H9 (cell line): ENCODE measurements at regions not wholly inside any gene's neighbourhood (a gene's known extent, or its start where the extent isn't known, plus 50 kb on each side); places are given as distances from the start of the nearest gene placed in this dataset.

Experiments used
- DNase-seq: peaks from one replicate; pipeline ENCODE4 v3.0.0-alpha.2; 2017
- H2AFZ ChIP-seq: one replicate; pipeline ENCODE4 v1.6.1; 2013; ENCODE audit warnings: mild to moderate bottlenecking, low read length, control low read depth, moderate library complexity
- H2AK5ac ChIP-seq: 2 replicates; pipeline ENCODE4 v1.6.1; 2013; ENCODE audit warnings: low read length, control low read depth, mixed read lengths; ENCODE audit not compliant: insufficient read length
- H2BK120ac ChIP-seq: one replicate; pipeline ENCODE4 v1.6.1; 2013; ENCODE audit warnings: low read depth, mild to moderate bottlenecking, low read length, control low read depth, inconsistent platforms; ENCODE audit not compliant: poor library complexity, severe bottlenecking
- H2BK12ac ChIP-seq: 2 replicates; pipeline ENCODE4 v1.6.1; 2013; ENCODE audit warnings: low read length, control low read depth, mixed read lengths, low read depth; ENCODE audit not compliant: insufficient read length
- H2BK15ac ChIP-seq: 2 replicates; pipeline ENCODE4 v1.6.1; 2013; ENCODE audit warnings: low read depth, low read length, control low read depth
- H2BK20ac ChIP-seq: one replicate; pipeline ENCODE4 v1.6.1; 2013; ENCODE audit warnings: low read depth, mild to moderate bottlenecking, low read length, control low read depth, inconsistent platforms; ENCODE audit not compliant: poor library complexity, severe bottlenecking
- H2BK5ac ChIP-seq: 2 replicates; pipeline ENCODE4 v1.6.1; 2013; ENCODE audit warnings: low read length, control low read depth, mixed read lengths; ENCODE audit not compliant: insufficient read length
- H3K14ac ChIP-seq: 2 replicates; pipeline ENCODE4 v1.6.1; 2013; ENCODE audit warnings: low read length, control low read depth; ENCODE audit not compliant: insufficient read depth
- H3K18ac ChIP-seq: 2 replicates; pipeline ENCODE4 v1.6.1; 2013; ENCODE audit warnings: low read depth, mild to moderate bottlenecking, mixed read lengths, low read length, control low read depth; ENCODE audit not compliant: insufficient read length
- H3K23ac ChIP-seq: 2 replicates; pipeline ENCODE4 v1.6.1; 2013; ENCODE audit warnings: low read length, control low read depth, mixed read lengths, low read depth; ENCODE audit not compliant: insufficient read length
- H3K23me2 ChIP-seq: 2 replicates; pipeline ENCODE4 v1.6.1; 2013; ENCODE audit warnings: low read depth, mild to moderate bottlenecking, mixed read lengths, low read length, control low read depth; ENCODE audit not compliant: insufficient read length, poor library complexity, severe bottlenecking
- H3K27ac ChIP-seq: 2 replicates; pipeline ENCODE4 v1.5.1; 2013; ENCODE audit warnings: low read length, control low read depth, mixed read lengths, low read depth; ENCODE audit not compliant: insufficient read length
- H3K27me3 ChIP-seq: 2 replicates; pipeline ENCODE4 v1.6.1; 2013; ENCODE audit warnings: low read length, control low read depth, inconsistent platforms; ENCODE audit not compliant: insufficient read depth
- H3K4ac ChIP-seq: 2 replicates; pipeline ENCODE4 v1.6.1; 2013; ENCODE audit warnings: low read depth, mild to moderate bottlenecking, control low read depth, inconsistent platforms, low read length, moderate library complexity
- H3K4me1 ChIP-seq: 2 replicates; pipeline ENCODE4 v1.6.1; 2013; ENCODE audit warnings: low read length, control low read depth, inconsistent platforms; ENCODE audit not compliant: insufficient read depth
- H3K4me2 ChIP-seq: 2 replicates; pipeline ENCODE4 v1.6.1; 2013; ENCODE audit warnings: low read length, control low read depth, mixed read lengths; ENCODE audit not compliant: insufficient read length, insufficient read depth
- H3K56ac ChIP-seq: 2 replicates; pipeline ENCODE4 v1.6.1; 2013; ENCODE audit warnings: low read depth, mild to moderate bottlenecking, mixed read lengths, low read length, control low read depth; ENCODE audit not compliant: insufficient read length
- H3K79me1 ChIP-seq: 2 replicates; pipeline ENCODE4 v1.6.1; 2013; ENCODE audit warnings: low read depth, mild to moderate bottlenecking, moderate library complexity, low read length, control low read depth, inconsistent platforms; ENCODE audit not compliant: insufficient read depth, poor library complexity, severe bottlenecking
- H3K79me2 ChIP-seq: 2 replicates; pipeline ENCODE4 v1.6.1; 2013; ENCODE audit warnings: low read length, control low read depth, inconsistent platforms; ENCODE audit not compliant: insufficient read depth
- H3K9ac ChIP-seq: 2 replicates; pipeline ENCODE4 v1.6.1; 2013; ENCODE audit warnings: low read length, control low read depth, mixed read lengths; ENCODE audit not compliant: insufficient read length; ENCODE audit errors: extremely low read depth
- H3K9me3 ChIP-seq: one replicate; pipeline ENCODE4 v1.6.1; 2013; ENCODE audit warnings: low read depth, low read length, inconsistent platforms; ENCODE audit not compliant: control insufficient read depth
- H3T11ph ChIP-seq: one replicate; pipeline ENCODE4 v1.6.1; 2013; ENCODE audit warnings: mild to moderate bottlenecking, low read length, control low read depth, inconsistent platforms
- H4K20me1 ChIP-seq: one replicate; pipeline ENCODE4 v1.6.1; 2013; ENCODE audit not compliant: control insufficient read depth, insufficient read length, insufficient read depth
- H4K5ac ChIP-seq: 2 replicates; pipeline ENCODE4 v1.6.1; 2013; ENCODE audit warnings: low read depth, mild to moderate bottlenecking, mixed read lengths, low read length, control low read depth; ENCODE audit not compliant: insufficient read length
- H4K8ac ChIP-seq: replicated peaks from 2 replicates; pipeline ENCODE4 v1.6.1; 2013; ENCODE audit warnings: low read length, control low read depth, mixed read lengths, low read depth; ENCODE audit not compliant: insufficient read length
- H4K91ac ChIP-seq: 2 replicates; pipeline ENCODE4 v1.6.1; 2013; ENCODE audit warnings: low read depth, mild to moderate bottlenecking, moderate library complexity, mixed read lengths, low read length, control low read depth; ENCODE audit not compliant: insufficient read length
- H3K27ac Mint-ChIP-seq, 3 experiments: 2 replicates in 2 of 3; 3 replicates in 1 of 3; pipeline ENCODE4 v1.8.0; 2020 to 2021; ENCODE audit warnings: mixed read lengths in 3 of 3, mild to moderate bottlenecking in 1 of 3, moderate library complexity in 1 of 3
- H3K27me3 Mint-ChIP-seq: 2 replicates; pipeline ENCODE4 v1.8.0; 2021; ENCODE audit warnings: low read depth, mild to moderate bottlenecking, moderate library complexity, mixed read lengths
- H3K36me3 Mint-ChIP-seq, 3 experiments: 2 replicates in 2 of 3; 3 replicates in 1 of 3; pipeline ENCODE4 v1.8.0; 2020 to 2021; ENCODE audit warnings: low read depth in 3 of 3, mixed read lengths in 3 of 3; ENCODE audit not compliant: insufficient read depth in 1 of 3
- H3K4me1 Mint-ChIP-seq, 2 experiments: 2 replicates each; pipeline ENCODE4 v1.8.0; 2020; ENCODE audit warnings: mixed read lengths in 2 of 2
- H3K4me3 Mint-ChIP-seq, 2 experiments: 2 replicates in 1 of 2; 3 replicates in 1 of 2; pipeline ENCODE4 v1.8.0; 2020 to 2021; ENCODE audit warnings: mild to moderate bottlenecking in 2 of 2, mixed read lengths in 2 of 2, moderate library complexity in 1 of 2
- H3K9me3 Mint-ChIP-seq, 2 experiments: 2 replicates in 1 of 2; 3 replicates in 1 of 2; pipeline ENCODE4 v1.8.0; 2020; ENCODE audit warnings: mild to moderate bottlenecking in 2 of 2, mixed read lengths in 2 of 2, moderate library complexity in 1 of 2
- CTCF ChIP-seq: fragments of 200-600 bp; sonication (generic); conservative IDR thresholded peaks from 3 replicates; pipeline ENCODE4 v1.8.0; 2021; ENCODE audit warnings: antibody characterized with exemption, mild to moderate bottlenecking
- WGBS: extraction: QIAGEN DNeasy Blood & Tissue Kit; methylation state at CpG from one replicate; pipeline ENCODE4 v1.1.7; 2013; ENCODE audit warnings: missing lambda C conversion rate, low lambda C conversion rate, mixed read lengths; ENCODE audit not compliant: insufficient read length; ENCODE audit errors: extremely low coverage; 5-methylcytosine and 5-hydroxymethylcytosine counted together

GRCh38 chr4:123619326-123619725 is 222.7 kb downstream of the SPRY1 start:
- Histone ChIP-seq H4K8ac (no peak overlapping the region), H3K9ac (no peak overlapping the region), H3K79me2 (no peaks in the 10 kb centered on the region), H4K91ac (no peak overlapping the region), H3K4me2 (no peak overlapping the region), H3T11ph (no peak overlapping the region), H4K5ac (no peak overlapping the region), H3K4ac (no peak overlapping the region), H3K23ac (no peak overlapping the region), H3K9me3 (no peaks in the 10 kb centered on the region), H2AK5ac (no peak overlapping the region), H2BK15ac (no peak overlapping the region), H3K23me2 (no peaks in the 10 kb centered on the region), H2AFZ (no peak overlapping the region), H2BK12ac (no peak overlapping the region), H2BK20ac (no peak overlapping the region), H2BK5ac (no peak overlapping the region), H4K20me1 (no peaks in the 10 kb centered on the region), H3K56ac (no peak overlapping the region), H3K27ac (no peak overlapping the region), H2BK120ac (no peak overlapping the region), H3K4me1 (no peaks in the 10 kb centered on the region), H3K18ac (no peak overlapping the region), H3K14ac (no peak overlapping the region), H3K79me1 (no peaks in the 10 kb centered on the region), H3K27me3 (no peaks in the 10 kb centered on the region)
- Mint-ChIP-seq H3K9me3 (no peaks in the 10 kb centered on the region), H3K27ac (no peak overlapping the region), H3K4me3 (no peak overlapping the region), H3K4me1 (peaks cover 9 to 16% of the 10 kb centered on the region in 2 experiments; a peak in 3 of 4 replicates), H3K27me3 (no peaks in the 10 kb centered on the region; the same call in 1 of the 2 replicates), H3K36me3 (no peaks in the 10 kb centered on the region)
- no CpG with 5 or more reads among the region's 1 CpG for WGBS
- no peak for DNase-seq
- TF ChIP-seq CTCF = no peak
